Renal pelvis (tissue), 1 donor: ENCODE measurements at regions not wholly inside any gene's neighbourhood (a gene's known extent, or its start where the extent isn't known, plus 50 kb on each side); places are given as distances from the start of the nearest gene placed in this dataset.

Source experiments
- DNase-seq: peaks from one replicate; pipeline ENCODE4 v3.0.0-alpha.2; 2013

DNA sequence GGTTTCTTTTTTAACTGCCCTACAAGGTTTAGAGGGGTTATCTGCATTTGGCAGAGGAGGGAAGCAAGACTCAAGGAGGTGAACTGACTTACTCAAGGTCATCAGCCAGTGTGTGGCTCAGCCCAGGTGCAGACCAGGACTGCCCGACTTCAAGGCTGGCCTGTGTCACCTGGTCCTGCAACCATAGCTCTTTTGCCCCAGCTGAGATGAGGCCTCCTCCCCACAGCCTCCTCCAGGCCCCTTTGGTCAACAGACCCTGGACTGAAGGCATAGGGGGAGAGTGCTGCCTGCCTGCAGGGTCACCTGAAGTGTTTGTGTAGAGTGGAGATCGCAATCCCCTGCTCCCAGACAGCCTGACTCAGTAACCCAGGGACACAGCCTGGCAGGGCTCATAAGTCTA lies 168.5 kb upstream of the GLI2 start:
- DNase-seq, result no peak

DNA sequence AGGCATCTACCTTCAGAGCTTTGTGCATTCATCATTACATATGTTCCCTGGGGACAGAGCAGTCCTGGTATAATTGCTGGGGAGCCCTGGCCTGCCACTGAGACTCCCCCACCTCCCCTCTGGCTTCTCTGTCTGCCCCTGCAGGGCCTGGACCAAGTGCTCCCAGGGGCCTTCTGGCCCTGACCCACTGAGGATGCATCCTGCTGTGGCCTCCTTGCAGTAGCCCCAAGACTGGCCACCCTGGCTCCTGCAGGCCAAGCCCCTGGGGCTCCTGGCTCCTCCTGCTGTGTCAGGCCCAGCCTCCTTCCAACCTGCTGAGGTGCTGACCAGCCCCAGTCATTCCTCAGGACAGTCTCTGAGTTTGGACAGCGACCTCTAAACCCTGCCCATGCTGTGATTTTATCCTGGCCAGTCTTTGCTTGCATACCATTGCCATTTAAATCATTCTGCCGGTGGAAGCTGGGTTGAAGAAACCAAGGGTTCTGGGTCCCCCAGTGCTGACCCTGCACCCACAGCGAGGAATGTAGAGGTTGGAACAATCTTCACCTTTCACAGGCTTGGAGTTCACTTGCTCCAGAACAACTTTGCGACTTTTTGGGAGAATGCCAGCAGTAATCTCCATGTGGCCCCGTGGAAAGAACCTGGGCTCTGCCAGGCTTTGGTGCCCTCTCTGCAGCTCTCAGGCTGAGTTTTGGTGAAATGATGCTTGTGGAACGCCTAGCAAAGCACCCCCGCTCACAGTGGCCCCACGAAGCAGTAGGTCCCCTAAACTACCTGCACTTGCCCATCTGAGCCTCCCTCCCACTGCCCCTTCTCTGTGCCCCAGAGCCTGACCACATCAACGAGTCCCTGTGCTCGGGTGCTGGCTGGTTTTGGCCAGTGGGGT lies 167.3 kb upstream of the GLI2 start:
- DNase-seq, result no peak

DNA sequence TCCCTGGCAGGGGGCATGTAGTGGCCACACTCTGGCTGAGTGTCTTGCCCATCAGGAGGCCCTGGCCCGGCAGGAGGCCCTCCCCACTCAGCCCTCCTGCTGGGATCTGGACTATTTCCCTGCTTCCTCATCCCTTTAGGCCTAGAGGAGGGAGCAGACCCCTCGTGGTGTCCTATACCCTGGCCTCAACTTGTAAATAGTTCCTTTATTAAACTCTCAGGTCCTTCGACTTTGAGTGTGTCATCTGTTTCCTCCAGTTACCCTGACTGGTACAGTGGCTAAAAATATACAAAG lies 166.7 kb upstream of the GLI2 start:
- DNase-seq, result no peak

- no peak for DNase-seq
Observed at GRCh38 chr2:120570001-120570400, 165.7 kb upstream of the GLI2 start.

DNA sequence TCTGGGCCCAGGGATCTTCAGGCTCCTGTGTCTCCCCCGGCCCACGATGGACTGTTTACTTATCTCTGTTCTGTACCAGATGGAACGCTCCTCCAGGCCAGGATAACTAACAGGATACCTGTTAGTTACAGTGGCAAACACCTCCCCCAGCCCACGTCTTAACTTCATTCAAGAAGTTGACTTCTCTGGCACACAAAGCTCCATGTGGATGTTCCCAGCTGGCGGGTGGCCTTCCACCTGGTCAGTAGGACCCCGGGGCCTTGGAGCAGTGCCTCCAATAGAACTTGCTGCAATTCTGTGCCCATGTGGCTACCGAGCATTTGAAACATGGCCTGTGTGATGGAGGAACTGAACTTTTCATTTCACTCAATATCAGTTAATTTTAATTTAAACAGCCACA lies 165.1 kb upstream of the GLI2 start:
- no peak for DNase-seq

DNA sequence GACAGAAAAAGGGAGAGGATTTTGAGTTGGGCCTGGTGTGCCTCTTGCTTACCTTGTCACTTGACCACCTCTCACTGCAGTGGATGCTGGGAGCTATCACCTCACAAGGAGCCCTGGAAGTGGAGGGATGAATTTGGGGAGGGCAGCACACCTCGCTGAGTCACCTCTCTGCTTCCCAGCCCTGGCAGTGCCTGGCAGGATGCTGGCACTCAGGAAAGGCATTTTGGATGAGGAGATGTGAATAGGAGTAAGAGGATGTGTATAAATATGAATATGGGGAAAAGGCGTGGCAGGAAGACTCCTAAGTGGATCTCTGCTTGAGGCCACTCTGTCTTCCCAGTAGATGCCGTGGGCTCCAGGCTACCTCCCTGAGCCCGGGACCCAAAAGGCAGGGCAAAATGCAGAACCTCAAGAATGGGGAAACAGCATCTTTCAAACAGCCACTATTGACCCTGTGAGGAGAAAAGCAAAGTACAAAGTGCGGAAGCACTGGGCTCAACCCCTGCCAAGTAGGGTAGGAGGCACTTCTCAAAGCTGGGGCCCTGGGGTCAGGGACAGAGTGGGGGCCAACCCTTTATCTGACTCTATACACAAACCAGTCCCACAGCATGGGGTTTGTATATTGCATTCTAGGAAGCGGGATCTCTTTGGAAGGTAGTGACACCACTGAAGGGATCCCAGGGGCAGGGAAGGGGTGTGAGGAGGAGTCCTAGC lies 164.5 kb upstream of the GLI2 start:
- DNase-seq, result no peak

DNA sequence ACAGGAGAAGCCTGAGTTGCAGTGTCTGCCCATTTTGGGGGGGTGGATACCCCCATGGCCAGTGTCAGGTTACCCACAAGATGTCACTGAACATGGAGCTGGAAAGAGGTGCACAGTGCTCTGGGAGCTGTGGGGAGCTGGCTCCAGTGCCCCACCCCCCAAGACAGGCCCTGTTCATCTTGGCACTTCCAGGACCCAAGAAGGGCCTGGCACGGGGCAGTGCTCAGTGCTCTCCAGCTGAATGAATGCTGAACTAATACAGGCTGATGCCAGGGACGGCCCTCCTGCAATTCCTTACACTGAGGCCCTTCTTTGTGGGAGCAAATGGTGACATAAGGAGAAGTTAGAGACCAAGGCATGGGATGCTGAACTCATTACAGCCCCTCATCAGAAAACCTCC lies 163.4 kb upstream of the GLI2 start:
- DNase-seq, result no peak

- no peak for DNase-seq
Observed at GRCh38 chr2:120574620-120575019, 161.0 kb upstream of the GLI2 start.

GRCh38 chr2:120575966-120576365 lies 159.7 kb upstream of the GLI2 start:
- no peak for DNase-seq

DNA sequence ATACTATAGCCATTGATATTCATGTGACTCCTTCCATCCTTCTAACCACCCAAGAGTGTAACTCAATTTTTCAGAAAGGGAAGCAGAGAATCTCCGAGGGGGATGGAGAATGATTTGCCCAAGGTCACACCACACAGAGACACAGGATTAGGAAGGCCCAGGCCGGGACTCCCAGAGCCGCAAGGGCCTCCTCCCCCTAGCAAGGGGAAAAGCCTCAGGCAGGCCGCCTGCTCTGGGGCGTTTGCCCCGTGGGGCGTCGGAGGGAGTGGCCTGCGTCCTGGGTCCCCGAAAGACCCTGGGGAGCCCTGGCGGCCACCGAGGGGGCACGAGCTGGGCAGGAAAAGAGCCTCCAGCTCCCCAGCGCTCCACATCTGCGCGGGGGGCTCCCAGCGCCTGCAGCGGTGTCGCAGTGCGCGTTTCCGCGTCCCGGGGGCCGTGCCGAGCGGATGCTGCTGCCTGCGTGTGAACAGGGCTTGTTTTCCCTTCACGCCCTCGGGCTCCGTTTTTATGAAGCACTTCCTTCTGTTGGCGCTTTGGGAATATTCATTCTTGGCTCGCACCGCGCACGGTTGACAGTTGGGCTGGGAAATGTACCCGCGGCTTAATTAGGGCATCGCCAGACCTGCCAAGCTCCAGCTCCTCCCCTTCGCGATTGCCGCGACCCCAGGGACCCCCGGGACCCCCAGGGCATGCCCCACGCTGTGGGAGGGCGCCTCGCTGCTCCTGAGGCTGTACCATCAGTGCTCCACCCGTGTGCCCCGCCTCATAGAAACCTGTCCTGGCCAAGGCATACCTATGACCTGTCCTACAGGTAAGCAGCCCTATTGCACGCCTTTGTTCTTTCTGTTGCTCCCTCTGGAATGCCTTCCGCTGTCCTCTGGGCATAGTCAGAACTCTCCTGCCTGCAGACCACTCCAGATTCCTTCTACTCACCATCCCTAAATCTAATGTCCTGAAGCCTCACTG lies 158.9 kb upstream of the GLI2 start:
- no peak for DNase-seq

DNA sequence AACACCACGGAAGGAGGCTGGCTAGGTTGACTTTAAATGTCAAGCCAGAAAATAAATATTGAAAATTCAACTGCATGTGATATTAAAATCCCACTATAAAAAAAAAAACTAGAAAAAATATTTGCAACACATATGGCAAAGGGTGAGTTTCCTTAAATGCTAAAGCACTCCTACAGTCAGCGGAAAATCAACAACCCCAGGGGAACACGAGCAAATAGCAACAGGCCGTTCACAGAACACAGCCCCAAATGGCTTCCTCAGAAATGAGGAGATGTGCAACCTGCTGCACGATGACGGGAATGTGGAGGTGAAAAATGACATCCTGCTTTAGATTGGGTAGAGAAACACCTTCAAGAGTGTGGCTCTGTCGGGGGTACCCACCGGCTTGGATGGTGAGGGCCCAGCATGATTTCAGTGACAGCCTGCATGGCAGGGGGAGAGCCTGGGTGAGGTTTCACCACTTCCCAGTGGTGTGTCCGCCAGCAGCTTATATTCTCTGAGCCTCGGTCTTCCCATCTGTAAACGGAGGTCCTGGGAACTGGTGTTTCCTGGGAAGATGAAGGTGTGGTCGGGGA lies 157.9 kb upstream of the GLI2 start:
- DNase-seq, result no peak

DNA sequence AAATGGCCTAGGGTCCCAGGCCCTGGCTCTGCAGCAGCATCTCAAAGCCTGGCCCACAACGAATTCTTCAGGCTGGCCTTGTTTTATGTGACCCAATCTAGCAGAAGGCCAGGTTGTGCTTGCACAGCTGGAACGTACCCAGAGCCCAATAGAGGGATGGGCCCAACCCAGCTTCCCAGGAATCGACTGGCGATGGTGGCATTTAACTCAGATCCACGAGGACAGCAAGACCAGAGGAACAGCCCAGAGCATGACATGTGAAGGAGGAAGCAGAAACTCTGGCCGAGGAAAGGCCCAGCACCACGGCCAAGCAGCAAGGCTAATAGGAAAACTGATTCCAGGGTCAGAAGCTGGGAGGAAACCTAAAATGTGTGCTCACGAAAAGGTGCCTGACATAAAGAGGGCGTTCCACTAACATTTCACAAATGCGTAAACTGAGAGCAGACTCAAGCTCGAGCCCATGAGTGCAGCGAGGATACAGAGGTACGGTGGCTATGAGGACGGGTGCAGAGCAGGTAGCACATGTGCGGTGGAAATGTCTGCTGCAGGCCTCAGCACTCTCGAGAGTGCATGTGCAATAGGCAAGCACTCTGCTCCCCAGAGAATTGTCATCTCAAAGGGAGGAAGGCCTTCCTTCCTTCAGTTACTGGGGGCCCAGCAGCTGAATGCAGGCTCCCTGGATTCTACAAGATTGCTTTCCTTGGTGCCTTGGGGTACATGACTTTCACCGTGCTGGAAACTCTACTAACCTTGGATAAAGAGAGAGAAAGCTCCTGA lies 156.9 kb upstream of the GLI2 start:
- DNase-seq, result no peak

DNA sequence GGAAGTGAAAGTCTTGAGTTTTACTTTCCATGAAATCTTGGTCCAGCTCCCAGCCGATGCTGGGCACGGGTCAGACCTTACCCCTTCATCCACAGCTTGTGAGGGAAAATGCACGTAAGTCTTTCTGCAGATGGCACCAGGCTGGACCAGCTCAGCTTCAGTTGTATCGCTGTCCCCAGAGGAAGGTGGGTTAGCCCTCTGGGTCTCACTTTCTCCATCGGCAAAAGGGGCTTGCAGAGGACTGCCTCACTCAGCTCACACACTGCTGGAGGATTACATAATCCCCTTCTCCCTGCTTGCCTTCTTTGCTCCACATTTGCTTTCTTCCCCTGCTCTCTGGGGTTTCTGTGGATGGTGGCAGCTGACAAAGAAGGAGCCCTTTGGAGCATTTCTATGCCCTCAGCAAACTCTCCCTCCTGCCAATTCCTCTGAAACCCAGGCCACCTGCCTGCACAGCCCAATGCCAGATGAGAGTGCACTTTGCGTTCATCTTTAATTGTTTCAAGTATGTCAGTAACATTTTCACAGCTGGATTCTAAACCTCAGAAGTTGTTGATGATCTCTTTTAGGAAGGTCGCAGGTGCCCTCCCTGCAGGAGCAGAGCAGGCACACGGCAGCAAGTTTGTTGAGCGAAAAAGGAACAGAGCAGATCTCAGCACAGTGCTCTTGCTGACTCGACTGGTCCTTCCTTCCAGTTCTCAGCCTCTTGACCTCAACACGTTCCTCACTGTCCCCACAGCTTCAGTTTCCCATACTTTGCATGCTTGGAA lies 155.6 kb upstream of the GLI2 start:
- DNase-seq, result no peak

GRCh38 chr2:120580709-120581108 lies 155.0 kb upstream of the GLI2 start:
- DNase-seq, result no peak

- no peak for DNase-seq
Observed at GRCh38 chr2:120583121-120583520, 152.5 kb upstream of the GLI2 start.

- no peak for DNase-seq
Observed at GRCh38 chr2:120583851-120584570, 151.7 kb upstream of the GLI2 start.

DNA sequence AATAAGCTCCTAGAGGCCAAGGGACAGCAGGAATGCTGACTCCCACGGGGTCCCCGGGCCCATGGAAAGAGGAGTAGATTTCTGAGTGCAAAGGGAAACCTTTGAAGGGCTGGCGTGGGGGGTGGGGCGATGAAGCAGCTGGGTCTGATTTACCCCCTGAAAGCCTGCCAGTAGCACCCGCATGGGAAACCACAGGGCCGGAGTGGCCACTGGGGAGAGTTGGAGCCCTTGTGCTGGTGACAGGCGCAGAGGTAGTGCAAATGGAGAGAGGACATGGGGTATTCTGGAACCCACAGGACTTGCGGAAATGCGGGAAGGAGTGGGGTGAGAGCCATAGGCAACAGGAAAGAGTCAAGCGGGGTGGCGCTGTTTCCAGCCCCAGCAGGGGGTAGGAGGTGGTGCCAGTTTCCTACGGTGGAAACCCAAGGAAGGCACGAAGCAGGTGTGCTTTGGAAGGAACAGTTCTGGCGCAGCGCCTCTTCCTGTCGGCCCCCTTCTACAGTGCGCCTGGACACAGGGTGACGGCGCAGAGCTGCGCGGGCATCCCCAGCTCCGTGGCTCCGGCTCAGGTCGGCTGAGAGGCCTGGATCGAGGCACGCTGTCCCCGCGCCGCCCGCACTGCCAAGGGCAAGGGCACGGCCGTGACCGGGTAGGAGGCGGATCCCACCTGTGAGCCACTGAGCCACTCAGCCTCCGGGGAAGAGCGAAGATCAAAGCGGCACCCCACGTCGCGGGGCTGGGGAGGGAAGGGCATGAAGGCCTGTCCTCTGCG lies 149.0 kb upstream of the GLI2 start:
- no peak for DNase-seq

DNA sequence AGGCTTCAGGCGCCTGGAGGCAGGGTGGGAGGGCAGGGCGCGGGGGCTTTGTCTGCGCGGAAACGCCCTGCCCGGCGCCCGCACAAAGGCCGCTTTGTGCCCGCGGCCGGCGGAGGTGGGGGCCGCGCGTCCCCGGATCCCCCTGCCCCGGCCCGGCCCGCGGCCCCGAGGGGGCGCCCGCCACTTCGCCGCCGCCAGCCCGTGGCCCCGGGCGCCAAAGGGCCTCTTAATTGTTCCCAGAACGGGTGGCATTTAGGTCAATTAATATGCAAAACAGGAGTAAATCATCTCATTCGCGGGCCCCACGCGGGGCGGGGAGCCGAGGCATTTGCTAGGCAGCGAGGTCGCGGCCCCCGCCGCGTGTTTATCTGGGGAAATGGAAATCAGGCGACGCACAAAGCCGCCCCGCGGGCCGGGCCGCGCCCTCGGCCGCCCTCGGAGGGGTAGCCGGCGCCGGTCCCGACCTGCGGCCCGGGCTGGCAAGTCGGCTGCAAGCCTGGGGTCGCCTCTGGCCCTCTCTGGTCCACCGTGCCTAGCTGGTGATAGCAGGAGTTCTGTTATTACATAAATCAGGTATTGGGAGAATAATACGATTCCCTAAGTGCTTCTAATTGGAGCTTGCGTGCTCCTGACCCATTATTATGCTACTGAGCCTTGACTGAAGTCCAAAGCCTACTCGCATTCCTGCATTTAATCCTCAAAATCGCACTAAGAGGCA lies 148.2 kb upstream of the GLI2 start:
- no peak for DNase-seq
